Prostate gland (tissue), 2 donors: ENCODE measurements at regions not wholly inside any gene's neighbourhood (a gene's known extent, or its start where the extent isn't known, plus 50 kb on each side); places are given as distances from the start of the nearest gene placed in this dataset.

Experiments
- CTCF ChIP-seq, 4 experiments: fragments of 200-600 bp in 2 of 4; fragments of 450-650 bp in 2 of 4; sonication (generic) in 2 of 4; IDR thresholded peaks; 1 replicate in 3 of 4; 2 replicates in 1 of 4; pipeline ENCODE4 v1.5.1; 2016 to 2019; ENCODE audit warnings: antibody characterized with exemption in 4 of 4, mild to moderate bottlenecking in 2 of 4, moderate library complexity in 2 of 4
- POLR2AphosphoS5 ChIP-seq: sonication (generic); formaldehyde crosslinking; IDR thresholded peaks from one replicate; pipeline ENCODE4 v1.6.1; 2017; ENCODE audit warnings: antibody characterized with exemption

DNA sequence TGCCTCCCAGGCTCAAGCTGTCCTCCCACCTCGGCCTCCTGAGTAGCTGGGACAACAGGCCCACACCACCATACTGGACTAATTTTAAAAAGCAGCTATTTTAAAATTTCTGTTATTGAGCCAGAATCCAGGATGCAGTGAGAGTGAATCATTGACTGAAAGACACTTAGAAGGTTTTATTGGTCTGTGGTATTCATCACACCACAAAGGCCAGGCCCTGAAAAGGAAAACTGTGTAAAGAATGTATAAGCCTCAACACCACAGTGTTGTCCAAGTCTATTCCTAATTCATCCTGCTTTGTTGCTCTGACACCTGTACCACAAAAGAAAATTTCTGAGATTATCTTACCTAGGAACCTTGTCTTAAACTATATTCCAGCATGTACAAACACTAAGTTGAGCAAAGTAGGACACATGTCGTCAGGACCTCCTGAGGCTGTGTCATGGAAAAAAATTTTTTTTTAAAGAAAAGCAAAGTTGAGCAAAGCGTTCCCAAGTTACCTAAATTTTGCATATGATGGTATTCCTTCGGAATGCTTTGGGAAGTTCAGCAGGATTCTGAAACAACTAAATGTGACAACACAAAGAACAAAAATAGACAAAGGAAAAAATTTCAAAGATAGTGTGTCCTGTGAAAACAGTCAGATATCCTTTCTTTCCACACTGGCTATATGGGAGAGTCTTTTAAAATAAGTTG lies 129.6 kb upstream of the MKLN1 start:
- TF ChIP-seq CTCF (IDR thresholded peaks at IDR 0.05) = no peak
- no peak for TF ChIP-seq POLR2AphosphoS5
